HepG2 (cell line): ENCODE measurements at regions not wholly inside any gene's neighbourhood (a gene's known extent, or its start where the extent isn't known, plus 50 kb on each side); places are given as distances from the start of the nearest gene placed in this dataset.

Source experiments
- GMEB1 ChIP-seq: sonication (generic); formaldehyde crosslinking; IDR thresholded peaks from 2 replicates; pipeline ENCODE4 v1.5.1; 2020; ENCODE audit warnings: missing genetic modification reagents, mild to moderate bottlenecking, borderline replicate concordance
- STAT6 ChIP-seq: sonication (generic); formaldehyde crosslinking; IDR thresholded peaks from 2 replicates; pipeline ENCODE4 v1.4.0; 2020; ENCODE audit warnings: missing genetic modification reagents, mild to moderate bottlenecking, borderline replicate concordance
- ZBTB40 ChIP-seq, 2 experiments: fragments of 450-650 bp in 1 of 2; sonication (generic) in 1 of 2; formaldehyde crosslinking in 1 of 2; IDR thresholded peaks; 2 replicates each; pipeline versions ENCODE4 v1.6.1 to v1.8.0; 2016 to 2022; ENCODE audit warnings: antibody characterized with exemption in 1 of 2, mild to moderate bottlenecking in 1 of 2, missing genetic modification reagents in 1 of 2
- ZNF101 ChIP-seq: sonication (generic); formaldehyde crosslinking; IDR thresholded peaks from 2 replicates; pipeline ENCODE4 v1.4.0; 2020; ENCODE audit warnings: mild to moderate bottlenecking, low read depth, missing genetic modification reagents, borderline replicate concordance
- ZNF335 ChIP-seq: sonication (generic); formaldehyde crosslinking; IDR thresholded peaks from 2 replicates; pipeline ENCODE4 v1.4.0; 2020; ENCODE audit warnings: missing genetic modification reagents
- ZNF784 ChIP-seq: sonication (generic); formaldehyde crosslinking; IDR thresholded peaks from 2 replicates; pipeline ENCODE4 v1.5.1; 2020; ENCODE audit warnings: missing genetic modification reagents, mild to moderate bottlenecking, borderline replicate concordance
- ZSCAN22 ChIP-seq: sonication (generic); formaldehyde crosslinking; IDR thresholded peaks from 2 replicates; pipeline ENCODE4 v1.4.0; 2020; ENCODE audit warnings: mild to moderate bottlenecking, missing genetic modification reagents

GRCh38 chr15:61425934-61426333, 196.8 kb upstream of the RORA start (continued):
- TF ChIP-seq STAT6 (no peak), ZSCAN22 (CRISPR knock-in tag) (no peak), GMEB1 (CRISPR knock-in tag) (no peak), ZNF335 (CRISPR knock-in tag) (no peak), ZNF101 (CRISPR knock-in tag) (no peak), ZNF784 (CRISPR knock-in tag) (no peak), ZBTB40 (IDR thresholded peaks at IDR 0.05) (no peak), ZBTB40 (CRISPR knock-in tag; IDR thresholded peaks at IDR 0.05) (no peak)
